HepG2 (cell line): ENCODE measurements at regions not wholly inside any gene's neighbourhood (a gene's known extent, or its start where the extent isn't known, plus 50 kb on each side); places are given as distances from the start of the nearest gene placed in this dataset.

ENCODE experiments used
- JUNB ChIP-seq: sonication (generic); formaldehyde crosslinking; IDR thresholded peaks from 2 replicates; pipeline ENCODE4 v1.8.0; 2022; ENCODE audit warnings: missing genetic modification reagents, mild to moderate bottlenecking, borderline replicate concordance
- STAT6 ChIP-seq: sonication (generic); formaldehyde crosslinking; IDR thresholded peaks from 2 replicates; pipeline ENCODE4 v1.4.0; 2020; ENCODE audit warnings: missing genetic modification reagents, mild to moderate bottlenecking, borderline replicate concordance
- ZBTB3 ChIP-seq: sonication (generic); formaldehyde crosslinking; IDR thresholded peaks from 2 replicates; pipeline ENCODE4 v1.4.0; 2020; ENCODE audit warnings: low read depth, mild to moderate bottlenecking, moderate library complexity, missing genetic modification reagents, borderline replicate concordance
- ZNF33A ChIP-seq: sonication (generic); formaldehyde crosslinking; IDR thresholded peaks from 2 replicates; pipeline ENCODE4 v1.5.1; 2020; ENCODE audit warnings: missing genetic modification reagents, mild to moderate bottlenecking, moderate library complexity, borderline replicate concordance
- ZNF501 ChIP-seq: sonication (generic); formaldehyde crosslinking; IDR thresholded peaks from 2 replicates; pipeline ENCODE4 v1.5.1; 2020; ENCODE audit warnings: mild to moderate bottlenecking, moderate library complexity, missing genetic modification reagents
- ZNF646 ChIP-seq: sonication (generic); formaldehyde crosslinking; IDR thresholded peaks from 2 replicates; pipeline ENCODE4 v1.9.0; 2021; ENCODE audit warnings: mild to moderate bottlenecking, missing genetic modification reagents
- TF ChIP-seq, protein P1 (sequence below): sonication (generic); formaldehyde crosslinking; IDR thresholded peaks from 2 replicates; pipeline ENCODE4 v1.5.0; 2020; ENCODE audit warnings: mild to moderate bottlenecking, missing genetic modification reagents
- TF ChIP-seq, protein P2 (sequence below), 2 experiments: sonication (generic) in 1 of 2; formaldehyde crosslinking in 1 of 2; IDR thresholded peaks; 2 replicates each; pipeline versions ENCODE4 v1.5.1 to v1.6.1; 2011 to 2020; ENCODE audit warnings: borderline replicate concordance in 1 of 2, low read depth in 1 of 2, low read length in 1 of 2, mild to moderate bottlenecking in 1 of 2, missing genetic modification reagents in 1 of 2, moderate library complexity in 1 of 2
- TF ChIP-seq, protein P3 (sequence below): sonication (generic); formaldehyde crosslinking; IDR thresholded peaks from 2 replicates; pipeline ENCODE4 v1.4.0; 2020; ENCODE audit warnings: mild to moderate bottlenecking, missing genetic modification reagents, borderline replicate concordance

DNA sequence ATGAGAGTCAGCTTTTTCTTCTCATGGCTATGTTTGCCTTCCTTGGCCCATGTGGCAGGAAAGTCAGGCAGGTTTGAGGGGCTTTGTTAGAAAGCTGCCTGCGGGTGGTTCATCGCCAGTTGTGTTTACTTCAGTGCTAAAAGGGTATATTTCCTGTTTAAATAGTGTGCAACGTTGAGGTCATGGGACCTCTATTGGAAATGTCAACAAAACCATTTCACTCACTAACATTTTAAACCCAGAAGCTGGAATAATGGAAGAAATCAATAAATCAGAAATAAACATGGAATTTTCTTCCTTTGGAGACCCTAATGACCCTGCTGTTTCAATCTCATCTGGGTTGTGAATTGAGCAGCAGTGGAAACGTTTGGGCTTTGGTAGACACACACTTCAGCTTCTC, 185.8 kb downstream of the ANKRD50 start (continued):
- TF ChIP-seq ZNF646 (CRISPR knock-in tag) (no peak), STAT6 (CRISPR knock-in tag) (no peak), ZNF501 (no peak), ZNF33A (no peak), ZBTB3 (no peak), JUNB (CRISPR knock-in tag) (no peak)
- TF ChIP-seq, protein P1, sequence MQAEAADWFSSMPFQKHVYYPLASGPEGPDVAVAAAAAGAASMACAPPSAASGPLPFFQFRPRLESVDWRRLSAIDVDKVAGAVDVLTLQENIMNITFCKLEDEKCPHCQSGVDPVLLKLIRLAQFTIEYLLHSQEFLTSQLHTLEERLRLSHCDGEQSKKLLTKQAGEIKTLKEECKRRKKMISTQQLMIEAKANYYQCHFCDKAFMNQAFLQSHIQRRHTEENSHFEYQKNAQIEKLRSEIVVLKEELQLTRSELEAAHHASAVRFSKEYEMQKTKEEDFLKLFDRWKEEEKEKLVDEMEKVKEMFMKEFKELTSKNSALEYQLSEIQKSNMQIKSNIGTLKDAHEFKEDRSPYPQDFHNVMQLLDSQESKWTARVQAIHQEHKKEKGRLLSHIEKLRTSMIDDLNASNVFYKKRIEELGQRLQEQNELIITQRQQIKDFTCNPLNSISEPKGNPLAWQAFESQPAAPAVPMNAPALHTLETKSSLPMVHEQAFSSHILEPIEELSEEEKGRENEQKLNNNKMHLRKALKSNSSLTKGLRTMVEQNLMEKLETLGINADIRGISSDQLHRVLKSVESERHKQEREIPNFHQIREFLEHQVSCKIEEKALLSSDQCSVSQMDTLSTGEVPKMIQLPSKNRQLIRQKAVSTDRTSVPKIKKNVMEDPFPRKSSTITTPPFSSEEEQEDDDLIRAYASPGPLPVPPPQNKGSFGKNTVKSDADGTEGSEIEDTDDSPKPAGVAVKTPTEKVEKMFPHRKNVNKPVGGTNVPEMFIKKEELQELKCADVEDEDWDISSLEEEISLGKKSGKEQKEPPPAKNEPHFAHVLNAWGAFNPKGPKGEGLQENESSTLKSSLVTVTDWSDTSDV: no peak
- TF ChIP-seq, protein P2, sequence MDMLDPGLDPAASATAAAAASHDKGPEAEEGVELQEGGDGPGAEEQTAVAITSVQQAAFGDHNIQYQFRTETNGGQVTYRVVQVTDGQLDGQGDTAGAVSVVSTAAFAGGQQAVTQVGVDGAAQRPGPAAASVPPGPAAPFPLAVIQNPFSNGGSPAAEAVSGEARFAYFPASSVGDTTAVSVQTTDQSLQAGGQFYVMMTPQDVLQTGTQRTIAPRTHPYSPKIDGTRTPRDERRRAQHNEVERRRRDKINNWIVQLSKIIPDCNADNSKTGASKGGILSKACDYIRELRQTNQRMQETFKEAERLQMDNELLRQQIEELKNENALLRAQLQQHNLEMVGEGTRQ (IDR thresholded peaks at IDR 0.05; ENCODE audit: low read depth, low read length): no peak
- TF ChIP-seq, protein P2 (CRISPR knock-in tag; IDR thresholded peaks at IDR 0.05; ENCODE audit: borderline replicate concordance): peak; percentile 40; the same call in 1 of the 2 replicates
- TF ChIP-seq, protein P3, sequence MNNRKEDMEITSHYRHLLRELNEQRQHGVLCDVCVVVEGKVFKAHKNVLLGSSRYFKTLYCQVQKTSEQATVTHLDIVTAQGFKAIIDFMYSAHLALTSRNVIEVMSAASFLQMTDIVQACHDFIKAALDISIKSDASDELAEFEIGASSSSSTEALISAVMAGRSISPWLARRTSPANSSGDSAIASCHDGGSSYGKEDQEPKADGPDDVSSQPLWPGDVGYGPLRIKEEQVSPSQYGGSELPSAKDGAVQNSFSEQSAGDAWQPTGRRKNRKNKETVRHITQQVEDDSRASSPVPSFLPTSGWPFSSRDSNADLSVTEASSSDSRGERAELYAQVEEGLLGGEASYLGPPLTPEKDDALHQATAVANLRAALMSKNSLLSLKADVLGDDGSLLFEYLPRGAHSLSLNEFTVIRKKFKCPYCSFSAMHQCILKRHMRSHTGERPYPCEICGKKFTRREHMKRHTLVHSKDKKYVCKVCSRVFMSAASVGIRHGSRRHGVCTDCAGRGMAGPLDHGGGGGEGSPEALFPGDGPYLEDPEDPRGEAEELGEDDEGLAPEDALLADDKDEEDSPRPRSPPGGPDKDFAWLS: no peak
